Stimulated activated CD4-positive, alpha-beta T cell treated with anti-CD3 and anti-CD28 coated beads, Interleukin-15, amount 100 ng/mL, for 48 hours (primary cell): ENCODE measurements at regions not wholly inside any gene's neighbourhood (a gene's known extent, or its start where the extent isn't known, plus 50 kb on each side); places are given as distances from the start of the nearest gene placed in this dataset.
A peak's percentile ranks its signal among the peaks of the same experiment; 100 is the strongest.

ENCODE experiments used
- DNase-seq, 2 donors: peaks; one replicate each; pipeline ENCODE4 v3.0.0-alpha.2; 2020; ENCODE audit warnings: low read depth in 2 of 2

- DNase-seq: no peak
Observed at GRCh38 chr7:22586786-22587140, 86.8 kb upstream of the STEAP1B start.

- DNase-seq: no peak
Observed at GRCh38 chr7:22586101-22586785, 86.3 kb upstream of the STEAP1B start.

- no peak for DNase-seq
Observed at GRCh38 chr7:22584179-22584578, 84.2 kb upstream of the STEAP1B start.

- DNase-seq: no peak
Observed at GRCh38 chr7:22582863-22583622, 83.1 kb upstream of the STEAP1B start.

GRCh38 chr7:22581099-22581498 is 81.1 kb upstream of the STEAP1B start:
- no peak for DNase-seq

GRCh38 chr7:22579961-22580360 is 80.0 kb upstream of the STEAP1B start:
- DNase-seq: no peak

GRCh38 chr7:22578007-22578733 is 78.2 kb upstream of the STEAP1B start:
- no peak for DNase-seq

- no peak for DNase-seq
Observed at GRCh38 chr7:22577470-22578001, 77.5 kb upstream of the STEAP1B start.

GRCh38 chr7:22576612-22577469 is 76.9 kb upstream of the STEAP1B start:
- no peak for DNase-seq

DNA sequence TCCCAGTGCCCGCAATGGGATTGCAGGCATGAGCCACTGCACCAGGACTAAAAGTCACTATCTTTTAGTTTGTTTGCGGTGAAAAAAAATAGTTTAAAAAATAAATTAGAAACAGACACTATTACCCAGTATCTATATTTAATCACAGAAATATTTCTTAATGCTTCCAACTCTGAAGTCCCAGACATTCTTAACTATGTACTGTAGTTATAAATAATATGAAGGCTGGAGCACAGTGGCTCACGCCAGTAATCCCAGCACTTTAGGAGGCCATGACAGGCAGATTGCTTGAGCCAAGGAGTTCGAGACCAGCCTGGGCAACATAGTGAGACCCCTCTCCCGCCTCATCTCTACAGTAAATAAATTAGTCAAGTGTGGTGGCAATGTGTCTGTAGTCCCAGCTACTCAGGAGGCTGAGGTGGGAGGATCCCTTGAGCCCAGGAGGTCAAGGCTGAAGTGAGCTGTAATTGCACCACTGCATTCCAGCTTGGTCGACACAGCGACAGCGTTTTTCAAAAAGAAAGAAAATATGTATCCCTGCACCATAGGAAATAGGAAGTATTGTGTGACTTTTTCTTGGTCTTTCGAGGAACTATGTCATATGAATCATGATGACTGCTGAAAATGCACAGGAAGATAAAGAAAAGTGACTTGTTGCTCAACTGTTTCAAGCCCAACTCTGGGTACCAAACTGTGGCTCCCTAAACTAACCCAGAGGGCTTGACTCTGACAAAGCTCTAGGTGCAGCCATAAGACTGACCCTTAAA is 74.9 kb upstream of the STEAP1B start:
- DNase-seq: no peak

DNA sequence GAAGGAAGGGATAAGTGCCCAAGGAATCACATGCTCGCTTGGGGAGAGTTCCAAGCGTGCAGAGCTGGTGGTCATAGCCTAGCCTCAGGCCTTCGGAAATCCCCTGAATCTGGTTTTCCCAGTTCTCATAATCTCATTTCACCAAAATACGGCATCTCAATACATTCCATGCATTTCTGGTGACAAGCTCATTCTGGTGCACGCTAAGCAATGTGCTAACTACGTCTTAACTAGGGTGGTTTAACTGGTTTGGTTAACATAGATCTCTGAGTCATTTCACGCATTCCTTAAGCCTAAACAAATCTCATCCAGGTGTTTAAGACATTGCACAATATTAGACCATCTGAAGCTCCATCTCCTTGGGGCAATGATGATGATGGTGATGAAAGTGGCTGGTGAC is 72.9 kb upstream of the STEAP1B start:
- no peak for DNase-seq

GRCh38 chr7:22572292-22572691 is 72.3 kb upstream of the STEAP1B start:
- DNase-seq: no peak

DNA sequence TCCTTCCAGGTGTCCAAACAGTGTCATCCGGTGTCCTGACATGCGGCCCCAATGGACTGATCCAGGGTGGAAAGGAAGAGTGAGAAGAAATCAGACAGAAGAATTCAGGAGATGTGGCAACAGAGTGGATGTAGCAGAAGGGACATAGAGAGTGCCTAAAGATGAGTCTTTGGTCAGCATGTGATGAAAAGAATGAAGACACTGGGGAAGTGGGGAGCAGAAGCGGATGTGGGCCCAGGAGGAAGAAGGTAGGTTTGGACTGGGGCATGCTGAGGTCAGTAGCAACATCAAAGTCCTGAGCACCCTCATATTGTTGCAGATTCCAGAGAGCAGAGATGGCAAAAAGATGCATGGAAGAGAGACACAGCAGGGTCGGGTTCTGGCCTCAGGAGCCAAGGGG is 71.8 kb upstream of the STEAP1B start:
- no peak for DNase-seq

GRCh38 chr7:22569586-22570321 is 69.8 kb upstream of the STEAP1B start:
- no peak for DNase-seq

- no peak for DNase-seq
Observed at GRCh38 chr7:22566592-22566991, 66.6 kb upstream of the STEAP1B start.

DNA sequence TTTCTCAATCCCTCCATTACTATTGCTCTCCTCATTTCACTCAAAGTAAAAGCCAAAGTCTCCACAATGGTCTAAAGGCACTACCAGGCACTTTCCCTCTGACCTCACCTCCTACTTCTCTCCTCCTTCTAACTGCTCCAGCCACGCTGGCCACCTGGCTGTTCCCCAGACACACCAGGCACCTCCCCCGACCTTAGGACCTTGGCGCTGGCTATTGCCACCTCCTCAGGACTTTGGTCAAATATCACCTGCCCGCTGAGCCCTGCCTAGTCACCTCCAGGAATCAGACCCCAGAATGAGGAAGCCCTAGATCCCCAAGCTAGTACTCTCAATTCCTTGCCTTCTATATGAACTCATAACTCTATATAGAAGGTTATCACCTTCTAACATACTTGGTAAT is 66.2 kb upstream of the STEAP1B start:
- no peak for DNase-seq

DNA sequence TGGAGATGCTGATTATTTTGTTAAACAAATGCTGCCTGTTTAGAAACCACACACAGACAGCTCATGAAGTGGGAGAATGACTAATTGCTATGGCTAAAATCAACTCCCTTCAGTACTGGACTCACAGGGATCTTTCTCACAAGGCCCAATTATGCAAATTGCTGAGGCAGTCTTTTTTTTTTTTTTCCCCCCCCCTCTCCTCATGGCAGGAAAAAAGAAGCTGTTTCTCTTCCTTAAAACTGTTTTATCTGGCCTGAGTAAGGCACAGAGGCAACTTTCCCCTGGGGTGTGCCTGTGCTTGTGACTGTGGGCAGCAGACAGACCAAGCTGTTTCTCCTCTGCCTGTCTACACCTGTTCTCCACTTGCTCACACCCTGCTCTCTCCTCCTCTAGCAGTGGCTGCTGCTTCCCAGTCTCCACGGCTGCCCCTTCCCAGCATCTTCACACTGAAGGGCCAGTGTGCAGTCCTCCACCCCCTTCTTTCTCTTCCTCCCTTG is 65.4 kb upstream of the STEAP1B start:
- DNase-seq: no peak

GRCh38 chr7:22564511-22565045 is 64.6 kb upstream of the STEAP1B start:
- no peak for DNase-seq

GRCh38 chr7:22563621-22564241 is 63.7 kb upstream of the STEAP1B start:
- peak in 1 of 2 donors; percentile 20 for DNase-seq
